ENCODE measurements at regions not wholly inside any gene's neighbourhood (a gene's known extent, or its start where the extent isn't known, plus 50 kb on each side); places are given as distances from the start of the nearest gene placed in this dataset.

GRCh38 chr2:120536141-120536540 lies 190.2 kb downstream of the INHBB start:
- no peak for DNase-seq
- H3K27me3 ChIP-seq (replicated peaks): no peaks in the 10 kb centered on the region
- H3K36me3 ChIP-seq (replicated peaks): no peaks in the 10 kb centered on the region
- H3K27ac ChIP-seq: no peak overlapping the region
- H3K4me3 ChIP-seq (ENCODE audit: low read depth, low read length): no peak overlapping the region
- in situ Hi-C loops (cut with HindIII; ENCODE audit: low pct_ligation_motif_present, low sequenced_read_pairs): no loop called here
- TF ChIP-seq CTCF (IDR thresholded peaks at IDR 0.05; ENCODE audit: low read depth, low read length, missing control alignments): no peak

DNA sequence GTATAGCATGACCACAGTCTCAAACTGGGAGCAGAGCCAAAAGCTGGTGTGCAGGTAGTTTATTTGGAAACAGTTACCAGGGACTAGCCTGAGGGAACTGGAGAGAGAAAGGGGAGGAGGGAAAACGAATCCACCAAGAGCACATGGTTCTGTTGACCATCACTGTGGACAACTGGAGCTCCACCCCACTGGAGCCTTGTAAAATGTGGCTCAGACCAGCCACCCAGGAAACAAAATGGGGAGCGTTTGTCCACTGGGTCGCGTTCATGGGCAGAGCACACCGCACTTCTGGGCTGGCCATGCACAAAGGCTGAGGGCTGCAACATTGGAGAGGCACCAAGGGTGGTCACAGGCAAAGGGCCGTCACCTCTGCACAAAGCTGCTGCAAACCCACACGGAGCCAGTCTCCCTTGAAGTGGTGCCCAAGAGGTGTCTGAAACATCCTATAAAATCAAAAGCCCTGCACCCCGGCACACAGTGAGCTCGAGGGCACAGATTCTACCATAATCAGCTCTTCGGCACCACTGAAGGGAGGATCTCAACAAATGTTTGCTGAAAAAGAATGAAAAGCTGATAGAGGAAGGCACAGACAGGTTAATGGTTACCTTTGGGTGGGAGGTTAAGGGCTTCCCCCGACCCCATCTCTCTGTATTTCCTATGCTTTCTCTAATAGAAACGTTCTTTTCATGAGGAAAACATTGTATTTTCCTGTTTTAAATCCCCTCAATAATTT lies 192.9 kb downstream of the INHBB start:
- Histone ChIP-seq H3K4me3 (ENCODE audit: low read depth, low read length) (no peak overlapping the region), H3K27me3 (replicated peaks) (no peaks in the 10 kb centered on the region), H3K36me3 (replicated peaks) (no peaks in the 10 kb centered on the region), H3K27ac (no peak overlapping the region)
- in situ Hi-C loops (cut with HindIII; ENCODE audit: low pct_ligation_motif_present, low sequenced_read_pairs): no loop called here
- no peak for DNase-seq
- no peak for TF ChIP-seq CTCF (IDR thresholded peaks at IDR 0.05; ENCODE audit: low read depth, low read length, missing control alignments)

DNA sequence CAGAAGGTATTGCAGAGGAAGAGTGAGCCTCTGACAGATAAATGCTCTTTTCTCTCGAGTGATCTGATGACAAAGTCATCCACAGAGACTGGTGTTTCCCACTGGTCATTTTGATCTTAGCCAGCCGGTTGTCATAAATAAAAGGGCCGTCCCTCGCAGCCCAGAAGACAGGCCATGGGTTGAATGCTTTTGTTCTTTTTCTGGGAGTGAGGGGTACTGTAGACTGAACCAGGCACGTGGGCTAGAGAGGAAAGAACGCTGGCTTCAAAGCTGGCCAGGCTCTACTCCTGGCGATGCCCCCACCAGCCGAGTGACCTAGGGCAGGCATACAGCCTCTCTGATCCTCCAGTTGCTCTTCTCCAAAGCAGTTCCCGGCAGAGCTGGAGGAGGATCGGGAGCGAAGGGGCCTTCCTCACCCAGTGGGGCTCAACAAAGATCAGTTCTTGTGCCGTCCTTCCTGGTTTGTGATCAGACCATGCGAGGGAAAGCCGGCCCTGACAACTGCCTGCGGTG lies 193.5 kb downstream of the INHBB start:
- no peak for DNase-seq
- no peaks in the 10 kb centered on the region for H3K36me3 ChIP-seq (replicated peaks)
- TF ChIP-seq CTCF (IDR thresholded peaks at IDR 0.05; ENCODE audit: low read depth, low read length, missing control alignments): no peak
- H3K4me3 ChIP-seq (ENCODE audit: low read depth, low read length): no peak overlapping the region
- in situ Hi-C loops (cut with HindIII; ENCODE audit: low pct_ligation_motif_present, low sequenced_read_pairs): no loop called here
- H3K27me3 ChIP-seq (replicated peaks): no peaks in the 10 kb centered on the region
- no peak overlapping the region for H3K27ac ChIP-seq

GRCh38 chr2:120539937-120540718 lies 194.2 kb downstream of the INHBB start:
- H3K27me3 ChIP-seq (replicated peaks): no peaks in the 10 kb centered on the region
- peak; percentile 85 for DNase-seq
- no peak overlapping the region for H3K27ac ChIP-seq
- H3K4me3 ChIP-seq (ENCODE audit: low read depth, low read length): no peak overlapping the region
- TF ChIP-seq CTCF (IDR thresholded peaks at IDR 0.05; ENCODE audit: low read depth, low read length, missing control alignments): no peak
- H3K36me3 ChIP-seq (replicated peaks): no peaks in the 10 kb centered on the region
- in situ Hi-C loops (cut with HindIII; ENCODE audit: low pct_ligation_motif_present, low sequenced_read_pairs): no loop called here

DNA sequence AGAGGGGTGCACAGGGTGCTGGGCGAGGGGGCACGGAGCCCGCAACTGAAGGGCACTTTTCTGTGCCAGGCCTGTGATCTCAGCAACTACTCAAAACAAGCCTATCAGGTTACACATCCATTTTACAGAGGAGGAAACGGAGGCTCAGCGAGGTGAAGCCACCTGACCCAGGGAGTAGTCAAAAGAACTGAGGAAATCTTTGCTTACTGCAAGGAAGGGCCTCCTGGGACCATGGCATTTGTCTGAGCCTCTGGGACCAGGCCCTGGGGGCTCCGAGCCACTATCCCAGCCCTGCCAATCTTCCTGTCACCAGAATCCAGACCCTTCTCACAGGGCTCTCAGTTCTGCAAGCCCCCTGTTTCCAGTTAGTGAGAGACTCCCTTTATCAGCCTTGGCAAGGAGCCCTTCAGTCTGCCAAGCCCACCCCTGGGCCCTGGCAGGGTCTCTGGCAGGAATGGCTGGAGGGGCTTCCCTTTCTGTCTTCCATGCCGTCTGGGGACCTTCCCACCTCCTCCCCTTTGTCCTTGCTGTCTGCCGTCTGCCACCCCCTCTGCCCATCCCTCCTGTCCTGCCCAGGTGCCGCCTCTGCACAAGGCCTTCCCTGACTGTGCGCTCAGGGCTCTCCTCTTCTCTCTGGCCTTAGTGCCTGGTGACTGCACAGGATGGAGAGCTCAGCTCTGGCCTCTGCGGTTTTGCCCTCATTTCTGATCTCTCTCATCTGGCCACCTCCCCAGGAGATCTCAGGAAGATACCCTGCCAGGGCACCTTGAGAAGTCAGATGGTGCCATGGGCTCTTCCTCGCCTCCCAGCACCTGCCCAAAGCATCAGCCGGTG lies 194.7 kb upstream of the GLI2 start:
- DNase-seq: no peak
- Histone ChIP-seq H3K27ac (no peak overlapping the region), H3K27me3 (replicated peaks) (no peaks in the 10 kb centered on the region), H3K4me3 (ENCODE audit: low read depth, low read length) (no peak overlapping the region), H3K36me3 (replicated peaks) (no peaks in the 10 kb centered on the region)
- TF ChIP-seq CTCF (IDR thresholded peaks at IDR 0.05; ENCODE audit: low read depth, low read length, missing control alignments): no peak
- in situ Hi-C loops (cut with HindIII; ENCODE audit: low pct_ligation_motif_present, low sequenced_read_pairs): no loop called here
